HG02798 (cell line): ENCODE measurements at regions not wholly inside any gene's neighbourhood (a gene's known extent, or its start where the extent isn't known, plus 50 kb on each side); places are given as distances from the start of the nearest gene placed in this dataset.
"Not testable (repeated sequence)": the region's sequence is repeated elsewhere in the genome, so short reads cannot be mapped to it uniquely, and the experiment has no call there.

Experiments used
- ATAC-seq: cut with Tn5 transposase; IDR thresholded peaks from one replicate; pipeline ENCODE4 v1.9.1; 2021; ENCODE audit warnings: mild to moderate bottlenecking; ENCODE audit not compliant: unreplicated experiment, poor library complexity

GRCh38 chrX:69066021-69066757 is 99.1 kb downstream of the PJA1 start:
- no peak for ATAC-seq

GRCh38 chrX:69065451-69065850 is 99.8 kb downstream of the PJA1 start:
- no peak for ATAC-seq

- ATAC-seq = no peak
Measured at GRCh38 chrX:69063486-69063885, 101.8 kb downstream of the PJA1 start.

- ATAC-seq = no peak
Measured at GRCh38 chrX:69062493-69062892, 102.8 kb downstream of the PJA1 start.

GRCh38 chrX:69060631-69061408 is 104.4 kb downstream of the PJA1 start:
- ATAC-seq = no peak

- no peak for ATAC-seq
Measured at GRCh38 chrX:69055193-69055592, 110.1 kb downstream of the PJA1 start.

- not testable (repeated sequence) for ATAC-seq
Measured at GRCh38 chrX:69054497-69054896, 110.8 kb downstream of the PJA1 start.

- peak; percentile 51 for ATAC-seq
Measured at GRCh38 chrX:69051901-69052300, 113.4 kb downstream of the PJA1 start.

GRCh38 chrX:69050051-69050765 is 115.0 kb downstream of the PJA1 start:
- ATAC-seq = no peak

GRCh38 chrX:69046996-69047490 is 118.2 kb downstream of the PJA1 start:
- ATAC-seq = no peak

GRCh38 chrX:69045616-69046345 is 119.5 kb downstream of the PJA1 start:
- ATAC-seq = no peak

GRCh38 chrX:69038816-69039215 is 126.4 kb downstream of the PJA1 start:
- no peak for ATAC-seq

- no peak for ATAC-seq
Measured at GRCh38 chrX:69038188-69038587, 127.1 kb downstream of the PJA1 start.

- ATAC-seq = no peak
Measured at GRCh38 chrX:69037786-69038185, 127.5 kb downstream of the PJA1 start.

- ATAC-seq = no peak
Measured at GRCh38 chrX:69036674-69037573, 128.3 kb downstream of the PJA1 start.

- ATAC-seq = no peak
Measured at GRCh38 chrX:69034451-69034850, 130.8 kb downstream of the PJA1 start.

- no peak for ATAC-seq
Measured at GRCh38 chrX:69033936-69034335, 131.3 kb downstream of the PJA1 start.

GRCh38 chrX:69032601-69033000 is 132.7 kb downstream of the PJA1 start:
- no peak for ATAC-seq

- ATAC-seq = no peak
Measured at GRCh38 chrX:69031971-69032391, 133.3 kb downstream of the PJA1 start.
